K562 (cell line): ENCODE measurements at regions not wholly inside any gene's neighbourhood (a gene's known extent, or its start where the extent isn't known, plus 50 kb on each side); places are given as distances from the start of the nearest gene placed in this dataset.

ENCODE experiments used
- NCOA2 ChIP-seq, 2 experiments: fragments of 450-650 bp; IDR thresholded peaks; 2 replicates each; pipeline ENCODE4 v1.6.1; 2018; ENCODE audit warnings: mild to moderate bottlenecking in 2 of 2, moderate library complexity in 1 of 2; ENCODE audit not compliant: partially characterized antibody in 2 of 2
- PKNOX1 ChIP-seq: fragments of 450-650 bp; IDR thresholded peaks from 2 replicates; pipeline ENCODE4 v1.6.1; 2016
- PRDM10 ChIP-seq: fragments of 450-650 bp; IDR thresholded peaks from 2 replicates; pipeline ENCODE4 v1.6.1; 2018; ENCODE audit not compliant: partially characterized antibody
- PREB ChIP-seq: sonication (generic); formaldehyde crosslinking; IDR thresholded peaks from 2 replicates; pipeline ENCODE4 v1.8.1; 2023; ENCODE audit warnings: mild to moderate bottlenecking, missing genetic modification reagents
- SMAD2 ChIP-seq: fragments of 150-350 bp; IDR thresholded peaks from 2 replicates; pipeline ENCODE4 v1.6.1; 2014; ENCODE audit warnings: low read depth, mild to moderate bottlenecking, low read length
- SP1 ChIP-seq: sonication (generic); formaldehyde crosslinking; IDR thresholded peaks from 2 replicates; pipeline ENCODE4 v1.8.1; 2022; ENCODE audit warnings: mild to moderate bottlenecking, missing genetic modification reagents
- TCF15 ChIP-seq: fragments of 250-450 bp; sonication (Bioruptor Pico); IDR thresholded peaks from 2 replicates; pipeline ENCODE4 v1.8.0; 2022; ENCODE audit warnings: moderate library complexity, mild to moderate bottlenecking, inconsistent platforms
- TFAM ChIP-seq: fragments of 250-450 bp; sonication (Bioruptor Pico); conservative IDR thresholded peaks from 2 replicates; pipeline ENCODE4 v1.5.0; 2021; ENCODE audit warnings: mild to moderate bottlenecking, moderate library complexity
- ZBTB40 ChIP-seq, 2 experiments: fragments of 450-650 bp in 1 of 2; sonication (generic) in 1 of 2; formaldehyde crosslinking in 1 of 2; IDR thresholded peaks; 2 replicates each; pipeline versions ENCODE4 v1.7.1 to v1.9.0; 2016 to 2022; ENCODE audit warnings: inconsistent platforms in 1 of 2, mild to moderate bottlenecking in 1 of 2, missing genetic modification reagents in 1 of 2
- ZNF224 ChIP-seq: sonication (generic); formaldehyde crosslinking; IDR thresholded peaks from 2 replicates; pipeline ENCODE4 v1.8.0; 2022; ENCODE audit warnings: mild to moderate bottlenecking, missing genetic modification reagents
- ZNF253 ChIP-seq: fragments of 250-450 bp; sonication (Bioruptor Pico); conservative IDR thresholded peaks from 2 replicates; pipeline ENCODE4 v1.6.1; 2021; ENCODE audit warnings: mild to moderate bottlenecking

- no peak for TF ChIP-seq TCF15 (CRISPR knock-in tag)
- no peak for TF ChIP-seq SMAD2
- TF ChIP-seq ZBTB40 (IDR thresholded peaks at IDR 0.05): peak; percentile 59; the same call in 1 of the 2 replicates
- no peak for TF ChIP-seq ZBTB40 (CRISPR knock-in tag; IDR thresholded peaks at IDR 0.05)
- peak; percentile 89 for TF ChIP-seq PKNOX1
- TF ChIP-seq SP1 (CRISPR knock-in tag): no peak
- no peak for TF ChIP-seq ZNF224 (CRISPR knock-in tag)
- TF ChIP-seq PRDM10: peak; percentile 56
- TF ChIP-seq NCOA2 (IDR thresholded peaks at IDR 0.05; ENCODE audit: partially characterized antibody in 2 of 2): no peak
- TF ChIP-seq TFAM: no peak
- no peak for TF ChIP-seq PREB (CRISPR knock-in tag)
- no peak for TF ChIP-seq ZNF253 (CRISPR knock-in tag)
Measured at GRCh38 chr19:46954993-46955812, 64.4 kb upstream of the NPAS1 start (continued).
